NCI-H2227 treated with DMSO at 0.1 percent for 48 hours (cell line): ENCODE measurements at regions not wholly inside any gene's neighbourhood (a gene's known extent, or its start where the extent isn't known, plus 50 kb on each side); places are given as distances from the start of the nearest gene placed in this dataset.
"Not testable (repeated sequence)": the region's sequence is repeated elsewhere in the genome, so short reads cannot be mapped to it uniquely, and the experiment has no call there.

Source experiments
- DNase-seq: peaks from one replicate; lab custom pipeline; 2025; lab: John Stamatoyannopoulos, UW

- DNase-seq = no peak
These were observed 151.8 kb upstream of the SOX14 start for GRCh38 chr3:137612291-137612690.

- no peak for DNase-seq
These were observed 148.3 kb upstream of the SOX14 start for GRCh38 chr3:137615659-137616418.

GRCh38 chr3:137641879-137642704 is 122.0 kb upstream of the SOX14 start:
- no peak for DNase-seq

GRCh38 chr3:137642831-137643230 is 121.3 kb upstream of the SOX14 start:
- DNase-seq = no peak

GRCh38 chr3:137647179-137647578 is 116.9 kb upstream of the SOX14 start:
- DNase-seq = no peak

GRCh38 chr3:137669519-137670060 is 94.5 kb upstream of the SOX14 start:
- no peak for DNase-seq

GRCh38 chr3:137687181-137687879 is 76.8 kb upstream of the SOX14 start:
- DNase-seq = no peak

- no peak for DNase-seq
These were observed 71.2 kb upstream of the SOX14 start for GRCh38 chr3:137692803-137693431.

- DNase-seq = no peak
These were observed 70.3 kb upstream of the SOX14 start for GRCh38 chr3:137693791-137694190.

- no peak for DNase-seq
These were observed 69.3 kb upstream of the SOX14 start for GRCh38 chr3:137694836-137695235.

- no peak for DNase-seq
These were observed 68.8 kb upstream of the SOX14 start for GRCh38 chr3:137695351-137695750.

- DNase-seq = no peak
These were observed 55.0 kb upstream of the SOX14 start for GRCh38 chr3:137709011-137709601.

- DNase-seq = not testable (repeated sequence)
These were observed 50.1 kb upstream of the SOX14 start for GRCh38 chr3:137713965-137714364.
